Neural crest cell (in vitro differentiated cells): ENCODE measurements at regions not wholly inside any gene's neighbourhood (a gene's known extent, or its start where the extent isn't known, plus 50 kb on each side); places are given as distances from the start of the nearest gene placed in this dataset.

Source experiments
- DNase-seq: peaks from one replicate; pipeline ENCODE4 v3.0.0; 2021; ENCODE audit warnings: low read depth, mixed read lengths, low spot score
- H3K27ac Mint-ChIP-seq: one replicate; pipeline ENCODE4 v1.8.0; 2021; ENCODE audit warnings: mild to moderate bottlenecking, mixed read lengths; ENCODE audit not compliant: unreplicated experiment
- H3K27me3 Mint-ChIP-seq: 2 replicates; pipeline ENCODE4 v1.8.0; 2021; ENCODE audit warnings: low read depth, mild to moderate bottlenecking, mixed read lengths
- H3K36me3 Mint-ChIP-seq: 2 replicates; pipeline ENCODE4 v1.8.0; 2021; ENCODE audit warnings: low read depth, mild to moderate bottlenecking, mixed read lengths
- H3K4me1 Mint-ChIP-seq: 2 replicates; pipeline ENCODE4 v1.8.0; 2021; ENCODE audit warnings: mixed read lengths
- H3K4me3 Mint-ChIP-seq: one replicate; pipeline ENCODE4 v1.8.0; 2021; ENCODE audit warnings: mild to moderate bottlenecking, mixed read lengths
- H3K9me3 Mint-ChIP-seq: 2 replicates; pipeline ENCODE4 v1.8.0; 2021; ENCODE audit warnings: mixed read lengths
- TF ChIP-seq, protein P1 (sequence below): fragments of 200-600 bp; sonication (generic); conservative IDR thresholded peaks from 2 replicates; pipeline ENCODE4 v1.5.0; 2021; ENCODE audit warnings: antibody characterized with exemption, mild to moderate bottlenecking

DNA sequence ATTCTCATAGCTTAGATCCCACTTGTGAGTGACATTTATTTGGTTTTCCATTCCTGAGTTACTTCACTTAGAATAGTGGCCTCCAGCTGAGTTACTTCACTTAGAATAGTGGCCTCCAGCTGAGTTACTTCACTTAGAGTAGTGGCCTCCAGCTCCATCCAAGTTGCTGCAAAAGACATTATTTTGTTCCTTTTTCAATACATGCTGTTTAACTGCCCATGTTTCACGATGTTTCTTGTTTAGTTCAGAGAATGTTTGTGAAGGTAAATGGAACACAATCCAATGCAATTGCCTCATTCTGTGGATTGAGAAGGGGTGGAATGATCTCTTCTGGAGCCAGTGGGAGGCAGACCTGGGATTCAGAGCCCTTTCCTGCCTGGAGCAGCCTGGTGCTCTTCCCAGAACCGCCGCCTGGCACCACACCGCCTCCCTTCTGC, 273.5 kb upstream of the ATP5MC3 start:
- no peak overlapping the region for H3K27ac Mint-ChIP-seq
- no peak overlapping the region for H3K4me3 Mint-ChIP-seq
- no peaks in the 10 kb centered on the region for H3K27me3 Mint-ChIP-seq

DNA sequence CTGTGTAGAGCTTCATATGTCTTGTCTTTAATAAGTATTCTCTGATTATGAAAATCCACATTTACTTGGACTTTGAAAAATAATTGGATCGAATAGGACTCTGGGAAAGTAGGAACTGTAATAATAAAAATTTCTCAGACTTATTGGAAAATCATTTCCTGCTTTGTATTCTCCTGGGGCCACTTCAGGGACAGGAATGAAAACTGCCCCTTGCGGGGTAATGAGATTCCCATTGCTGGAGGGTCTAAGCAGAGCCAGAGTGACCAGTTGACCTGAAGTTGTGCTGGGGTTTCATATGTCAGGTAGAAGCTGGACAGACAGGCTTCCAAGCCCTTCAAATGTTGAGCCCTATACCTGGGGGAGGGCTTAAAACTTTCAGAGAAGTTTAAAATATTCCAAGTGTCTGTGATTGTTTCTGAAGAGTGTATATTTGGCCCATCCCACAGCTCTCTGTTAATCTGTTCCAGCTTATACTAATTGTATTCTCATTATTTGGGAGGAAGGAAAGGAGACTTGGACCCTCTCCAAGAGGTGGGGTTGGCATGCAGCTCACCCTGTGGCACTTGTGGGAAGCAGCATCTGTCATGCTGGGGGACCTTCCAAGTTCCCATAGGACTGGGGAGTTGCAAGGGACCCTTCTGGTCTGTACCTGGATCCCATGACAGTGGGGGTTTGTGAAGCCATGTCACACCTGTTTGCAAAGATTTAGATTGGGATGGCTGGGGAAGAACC, 268.7 kb upstream of the ATP5MC3 start:
- no peaks in the 10 kb centered on the region for H3K9me3 Mint-ChIP-seq
- H3K36me3 Mint-ChIP-seq: no peaks in the 10 kb centered on the region
- H3K4me3 Mint-ChIP-seq: no peak overlapping the region
- TF ChIP-seq, protein P1, sequence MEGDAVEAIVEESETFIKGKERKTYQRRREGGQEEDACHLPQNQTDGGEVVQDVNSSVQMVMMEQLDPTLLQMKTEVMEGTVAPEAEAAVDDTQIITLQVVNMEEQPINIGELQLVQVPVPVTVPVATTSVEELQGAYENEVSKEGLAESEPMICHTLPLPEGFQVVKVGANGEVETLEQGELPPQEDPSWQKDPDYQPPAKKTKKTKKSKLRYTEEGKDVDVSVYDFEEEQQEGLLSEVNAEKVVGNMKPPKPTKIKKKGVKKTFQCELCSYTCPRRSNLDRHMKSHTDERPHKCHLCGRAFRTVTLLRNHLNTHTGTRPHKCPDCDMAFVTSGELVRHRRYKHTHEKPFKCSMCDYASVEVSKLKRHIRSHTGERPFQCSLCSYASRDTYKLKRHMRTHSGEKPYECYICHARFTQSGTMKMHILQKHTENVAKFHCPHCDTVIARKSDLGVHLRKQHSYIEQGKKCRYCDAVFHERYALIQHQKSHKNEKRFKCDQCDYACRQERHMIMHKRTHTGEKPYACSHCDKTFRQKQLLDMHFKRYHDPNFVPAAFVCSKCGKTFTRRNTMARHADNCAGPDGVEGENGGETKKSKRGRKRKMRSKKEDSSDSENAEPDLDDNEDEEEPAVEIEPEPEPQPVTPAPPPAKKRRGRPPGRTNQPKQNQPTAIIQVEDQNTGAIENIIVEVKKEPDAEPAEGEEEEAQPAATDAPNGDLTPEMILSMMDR: no peak
- DNase-seq: no peak
- no peak overlapping the region for H3K27ac Mint-ChIP-seq
- peaks cover 16% of the 10 kb centered on the region for H3K4me1 Mint-ChIP-seq
- no peaks in the 10 kb centered on the region for H3K27me3 Mint-ChIP-seq

More for the DNA sequence above, 273.5 kb upstream of the ATP5MC3 start:
- TF ChIP-seq, protein P1: no peak
- no peak for DNase-seq
- Mint-ChIP-seq H3K36me3 (peaks cover 2% of the 10 kb centered on the region), H3K4me1 (no peaks in the 10 kb centered on the region), H3K9me3 (peaks cover 4% of the 10 kb centered on the region)

DNA sequence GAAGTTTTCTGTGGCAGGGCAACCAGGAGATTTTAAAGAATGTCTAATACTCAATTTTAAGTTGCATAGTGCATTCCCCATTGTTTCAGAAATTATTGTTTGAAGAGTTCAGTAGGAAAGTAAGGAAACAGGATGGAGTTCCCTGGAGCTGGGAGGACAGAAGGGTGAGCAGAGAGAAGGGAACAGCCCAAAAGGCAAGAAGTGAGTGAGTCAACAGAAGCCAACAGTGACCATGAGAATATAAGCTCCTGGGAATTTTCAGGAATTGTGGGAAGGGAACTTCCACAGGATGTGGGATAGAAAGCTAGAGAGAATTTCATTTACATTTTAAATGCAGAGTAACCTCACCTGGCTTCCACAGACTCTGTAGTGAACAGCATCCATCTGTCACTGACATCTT, 268.1 kb upstream of the ATP5MC3 start:
- Mint-ChIP-seq H3K36me3 (no peaks in the 10 kb centered on the region), H3K4me1 (peaks cover 16% of the 10 kb centered on the region), H3K9me3 (no peaks in the 10 kb centered on the region), H3K27ac (no peak overlapping the region), H3K4me3 (no peak overlapping the region), H3K27me3 (no peaks in the 10 kb centered on the region)
- TF ChIP-seq, protein P1: no peak
- DNase-seq: no peak

DNA sequence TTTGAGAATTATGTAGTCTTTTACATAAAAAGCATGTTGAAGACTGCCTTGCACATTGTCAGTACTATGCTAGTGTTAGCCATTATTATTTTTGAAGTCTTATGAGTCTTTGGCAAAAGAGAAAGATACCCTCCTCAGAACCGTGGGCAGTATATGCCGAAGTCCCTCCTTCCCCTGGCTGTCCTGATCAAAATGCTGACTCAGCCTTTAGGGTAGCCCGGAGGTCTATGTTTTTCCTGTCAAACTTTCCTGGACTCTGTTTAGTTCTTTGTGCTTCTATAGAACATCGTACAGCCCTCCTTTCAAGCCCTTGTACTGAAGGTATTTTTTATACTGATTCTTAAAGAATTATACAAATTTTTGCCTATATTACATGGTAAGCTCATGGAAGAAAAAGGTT, 264.7 kb upstream of the ATP5MC3 start:
- no peaks in the 10 kb centered on the region for H3K9me3 Mint-ChIP-seq
- TF ChIP-seq, protein P1: no peak
- no peak overlapping the region for H3K4me3 Mint-ChIP-seq
- no peaks in the 10 kb centered on the region for H3K36me3 Mint-ChIP-seq
- peaks cover 31% of the 10 kb centered on the region for H3K4me1 Mint-ChIP-seq
- no peaks in the 10 kb centered on the region for H3K27me3 Mint-ChIP-seq
- DNase-seq: no peak
- H3K27ac Mint-ChIP-seq: no peak overlapping the region

DNA sequence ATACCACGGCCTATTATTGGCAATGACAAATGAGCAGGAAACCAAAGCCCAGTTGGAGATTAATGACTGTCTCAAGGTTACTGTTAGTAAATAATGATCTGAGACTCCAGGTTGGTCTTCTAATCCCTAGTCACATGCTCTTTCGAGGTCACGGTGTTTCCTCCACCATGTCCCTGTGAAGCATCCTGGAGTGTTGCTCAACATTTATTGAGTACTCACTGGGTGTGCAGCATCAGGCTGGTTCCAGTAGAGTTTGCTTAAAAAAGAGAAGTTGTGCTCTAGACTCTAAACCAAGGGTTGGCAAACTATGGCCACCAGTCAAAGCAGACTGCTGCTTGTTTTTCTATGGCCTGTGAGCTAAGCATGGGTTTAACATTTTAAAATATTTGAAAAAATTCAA, 263.8 kb upstream of the ATP5MC3 start:
- no peaks in the 10 kb centered on the region for H3K36me3 Mint-ChIP-seq
- H3K4me1 Mint-ChIP-seq: peaks cover 41% of the 10 kb centered on the region
- no peak overlapping the region for H3K27ac Mint-ChIP-seq
- H3K27me3 Mint-ChIP-seq: no peaks in the 10 kb centered on the region
- H3K4me3 Mint-ChIP-seq: no peak overlapping the region
- no peaks in the 10 kb centered on the region for H3K9me3 Mint-ChIP-seq
- no peak for DNase-seq
- TF ChIP-seq, protein P1: no peak
